ENCODE measurements at regions not wholly inside any gene's neighbourhood (a gene's known extent, or its start where the extent isn't known, plus 50 kb on each side); places are given as distances from the start of the nearest gene placed in this dataset.

- Histone ChIP-seq H3K9me3 (ENCODE audit: control insufficient read depth, low read length) (no peaks in the 10 kb centered on the region), H3K36me3 (ENCODE audit: control insufficient read depth, insufficient read depth, low read length) (no peaks in the 10 kb centered on the region), H3K27me3 (ENCODE audit: control insufficient read depth, insufficient read depth, low read length, poor library complexity, severe bottlenecking) (no peaks in the 10 kb centered on the region), H3K27ac (ENCODE audit: insufficient read depth, low read depth, low read length, poor library complexity, severe bottlenecking) (no peak overlapping the region), H3K4me1 (ENCODE audit: control insufficient read depth, insufficient read depth, low read length) (no peaks in the 10 kb centered on the region), H3K4me3 (ENCODE audit: insufficient read depth, low read depth, low read length) (no peak overlapping the region)
Measured at GRCh38 chr4:108567831-108568230, 52.5 kb upstream of the RPL34 start.

- Histone ChIP-seq H3K9me3 (ENCODE audit: control insufficient read depth, low read length) (no peaks in the 10 kb centered on the region), H3K27ac (ENCODE audit: insufficient read depth, low read depth, low read length, poor library complexity, severe bottlenecking) (no peak overlapping the region), H3K27me3 (ENCODE audit: control insufficient read depth, insufficient read depth, low read length, poor library complexity, severe bottlenecking) (no peaks in the 10 kb centered on the region), H3K4me1 (ENCODE audit: control insufficient read depth, insufficient read depth, low read length) (no peaks in the 10 kb centered on the region), H3K36me3 (ENCODE audit: control insufficient read depth, insufficient read depth, low read length) (no peaks in the 10 kb centered on the region), H3K4me3 (ENCODE audit: insufficient read depth, low read depth, low read length) (no peak overlapping the region)
- 38 to 56% methylated on average over 2 to 3 of the region's 3 CpGs for WGBS, 2 experiments
Measured at GRCh38 chr4:108561116-108561515, 59.3 kb upstream of the RPL34 start.

GRCh38 chr4:108560616-108561015 is 59.8 kb upstream of the RPL34 start:
- no peaks in the 10 kb centered on the region for H3K36me3 ChIP-seq (ENCODE audit: control insufficient read depth, insufficient read depth, low read length)
- no peaks in the 10 kb centered on the region for H3K27me3 ChIP-seq (ENCODE audit: control insufficient read depth, insufficient read depth, low read length, poor library complexity, severe bottlenecking)
- H3K9me3 ChIP-seq (ENCODE audit: control insufficient read depth, low read length): no peaks in the 10 kb centered on the region
- 79 to 83% methylated on average over 4 of the region's 4 CpGs for WGBS, 2 experiments
- H3K4me1 ChIP-seq (ENCODE audit: control insufficient read depth, insufficient read depth, low read length): no peaks in the 10 kb centered on the region
- H3K27ac ChIP-seq (ENCODE audit: insufficient read depth, low read depth, low read length, poor library complexity, severe bottlenecking): no peak overlapping the region
- no peak overlapping the region for H3K4me3 ChIP-seq (ENCODE audit: insufficient read depth, low read depth, low read length)

GRCh38 chr4:108559911-108560310 is 60.5 kb upstream of the RPL34 start:
- Histone ChIP-seq H3K27me3 (ENCODE audit: control insufficient read depth, insufficient read depth, low read length, poor library complexity, severe bottlenecking) (no peaks in the 10 kb centered on the region), H3K4me1 (ENCODE audit: control insufficient read depth, insufficient read depth, low read length) (no peaks in the 10 kb centered on the region), H3K27ac (ENCODE audit: insufficient read depth, low read depth, low read length, poor library complexity, severe bottlenecking) (no peak overlapping the region), H3K36me3 (ENCODE audit: control insufficient read depth, insufficient read depth, low read length) (no peaks in the 10 kb centered on the region), H3K4me3 (ENCODE audit: insufficient read depth, low read depth, low read length) (no peak overlapping the region), H3K9me3 (ENCODE audit: control insufficient read depth, low read length) (no peaks in the 10 kb centered on the region)
- WGBS, 2 experiments: 92 to 95% methylated on average over 3 of the region's 3 CpGs

GRCh38 chr4:108559068-108559793 is 61.1 kb upstream of the RPL34 start:
- Histone ChIP-seq H3K9me3 (ENCODE audit: control insufficient read depth, low read length) (no peaks in the 10 kb centered on the region), H3K4me3 (ENCODE audit: insufficient read depth, low read depth, low read length) (no peak overlapping the region), H3K36me3 (ENCODE audit: control insufficient read depth, insufficient read depth, low read length) (no peaks in the 10 kb centered on the region), H3K27me3 (ENCODE audit: control insufficient read depth, insufficient read depth, low read length, poor library complexity, severe bottlenecking) (no peaks in the 10 kb centered on the region), H3K27ac (ENCODE audit: insufficient read depth, low read depth, low read length, poor library complexity, severe bottlenecking) (no peak overlapping the region), H3K4me1 (ENCODE audit: control insufficient read depth, insufficient read depth, low read length) (no peaks in the 10 kb centered on the region)
- WGBS, 2 experiments: 76 to 79% methylated on average over 7 of the region's 7 CpGs

- Histone ChIP-seq H3K9me3 (ENCODE audit: control insufficient read depth, low read length) (no peaks in the 10 kb centered on the region), H3K36me3 (ENCODE audit: control insufficient read depth, insufficient read depth, low read length) (no peaks in the 10 kb centered on the region), H3K4me1 (ENCODE audit: control insufficient read depth, insufficient read depth, low read length) (no peaks in the 10 kb centered on the region), H3K4me3 (ENCODE audit: insufficient read depth, low read depth, low read length) (no peak overlapping the region), H3K27ac (ENCODE audit: insufficient read depth, low read depth, low read length, poor library complexity, severe bottlenecking) (no peak overlapping the region), H3K27me3 (ENCODE audit: control insufficient read depth, insufficient read depth, low read length, poor library complexity, severe bottlenecking) (no peaks in the 10 kb centered on the region)
- 84 to 96% methylated on average over 5 of the region's 5 CpGs for WGBS, 2 experiments
Measured at GRCh38 chr4:108556588-108557200, 63.7 kb upstream of the RPL34 start.

- H3K27me3 ChIP-seq (ENCODE audit: control insufficient read depth, insufficient read depth, low read length, poor library complexity, severe bottlenecking): no peaks in the 10 kb centered on the region
- no peaks in the 10 kb centered on the region for H3K4me1 ChIP-seq (ENCODE audit: control insufficient read depth, insufficient read depth, low read length)
- H3K36me3 ChIP-seq (ENCODE audit: control insufficient read depth, insufficient read depth, low read length): no peaks in the 10 kb centered on the region
- no peaks in the 10 kb centered on the region for H3K9me3 ChIP-seq (ENCODE audit: control insufficient read depth, low read length)
- no peak overlapping the region for H3K27ac ChIP-seq (ENCODE audit: insufficient read depth, low read depth, low read length, poor library complexity, severe bottlenecking)
- H3K4me3 ChIP-seq (ENCODE audit: insufficient read depth, low read depth, low read length): no peak overlapping the region
- WGBS, 2 experiments: 89 to 98% methylated on average over 5 of the region's 5 CpGs
Measured at GRCh38 chr4:108556166-108556565, 64.2 kb upstream of the RPL34 start.

- Histone ChIP-seq H3K4me1 (ENCODE audit: control insufficient read depth, insufficient read depth, low read length) (no peaks in the 10 kb centered on the region), H3K36me3 (ENCODE audit: control insufficient read depth, insufficient read depth, low read length) (no peaks in the 10 kb centered on the region), H3K4me3 (ENCODE audit: insufficient read depth, low read depth, low read length) (no peak overlapping the region), H3K9me3 (ENCODE audit: control insufficient read depth, low read length) (no peaks in the 10 kb centered on the region), H3K27ac (ENCODE audit: insufficient read depth, low read depth, low read length, poor library complexity, severe bottlenecking) (no peak overlapping the region), H3K27me3 (ENCODE audit: control insufficient read depth, insufficient read depth, low read length, poor library complexity, severe bottlenecking) (no peaks in the 10 kb centered on the region)
- whole genome bisulfite sequencing, 2 experiments: 88 to 91% methylated on average over 1 of the region's 1 CpG
Measured at GRCh38 chr4:108555701-108556100, 64.7 kb upstream of the RPL34 start.

- Histone ChIP-seq H3K4me1 (ENCODE audit: control insufficient read depth, insufficient read depth, low read length) (no peaks in the 10 kb centered on the region), H3K9me3 (ENCODE audit: control insufficient read depth, low read length) (no peaks in the 10 kb centered on the region), H3K4me3 (ENCODE audit: insufficient read depth, low read depth, low read length) (no peak overlapping the region), H3K27ac (ENCODE audit: insufficient read depth, low read depth, low read length, poor library complexity, severe bottlenecking) (no peak overlapping the region), H3K36me3 (ENCODE audit: control insufficient read depth, insufficient read depth, low read length) (no peaks in the 10 kb centered on the region), H3K27me3 (ENCODE audit: control insufficient read depth, insufficient read depth, low read length, poor library complexity, severe bottlenecking) (peaks cover under 1% of the 10 kb centered on the region)
Measured at GRCh38 chr4:108547682-108548081, 72.7 kb upstream of the RPL34 start.

GRCh38 chr4:108546728-108547127 is 73.6 kb upstream of the RPL34 start:
- H3K4me1 ChIP-seq (ENCODE audit: control insufficient read depth, insufficient read depth, low read length): no peaks in the 10 kb centered on the region
- peaks cover 4% of the 10 kb centered on the region for H3K27me3 ChIP-seq (ENCODE audit: control insufficient read depth, insufficient read depth, low read length, poor library complexity, severe bottlenecking)
- no peaks in the 10 kb centered on the region for H3K9me3 ChIP-seq (ENCODE audit: control insufficient read depth, low read length)
- 84 to 89% methylated on average over 3 of the region's 3 CpGs for WGBS, 2 experiments
- H3K27ac ChIP-seq (ENCODE audit: insufficient read depth, low read depth, low read length, poor library complexity, severe bottlenecking): no peak overlapping the region
- H3K4me3 ChIP-seq (ENCODE audit: insufficient read depth, low read depth, low read length): no peak overlapping the region
- H3K36me3 ChIP-seq (ENCODE audit: control insufficient read depth, insufficient read depth, low read length): no peaks in the 10 kb centered on the region

Measured in ectodermal cell (in vitro differentiated cells).